Activated T-helper 1 cell treated with Interleukin-2 at 50 U/mL for 16 hours (primary cell): ENCODE measurements at regions not wholly inside any gene's neighbourhood (a gene's known extent, or its start where the extent isn't known, plus 50 kb on each side); places are given as distances from the start of the nearest gene placed in this dataset.
"Not testable (repeated sequence)": the region's sequence is repeated elsewhere in the genome, so short reads cannot be mapped to it uniquely, and the experiment has no call there.

Experiments used
- DNase-seq: peaks from one replicate; pipeline ENCODE4 v3.0.0-alpha.2; 2020; ENCODE audit warnings: low read depth

- no peak for DNase-seq
Measured at GRCh38 chr2:12624905-12625598, 91.7 kb upstream of the TRIB2 start.

- not testable (repeated sequence) for DNase-seq
Measured at GRCh38 chr2:12628541-12628940, 88.2 kb upstream of the TRIB2 start.

DNA sequence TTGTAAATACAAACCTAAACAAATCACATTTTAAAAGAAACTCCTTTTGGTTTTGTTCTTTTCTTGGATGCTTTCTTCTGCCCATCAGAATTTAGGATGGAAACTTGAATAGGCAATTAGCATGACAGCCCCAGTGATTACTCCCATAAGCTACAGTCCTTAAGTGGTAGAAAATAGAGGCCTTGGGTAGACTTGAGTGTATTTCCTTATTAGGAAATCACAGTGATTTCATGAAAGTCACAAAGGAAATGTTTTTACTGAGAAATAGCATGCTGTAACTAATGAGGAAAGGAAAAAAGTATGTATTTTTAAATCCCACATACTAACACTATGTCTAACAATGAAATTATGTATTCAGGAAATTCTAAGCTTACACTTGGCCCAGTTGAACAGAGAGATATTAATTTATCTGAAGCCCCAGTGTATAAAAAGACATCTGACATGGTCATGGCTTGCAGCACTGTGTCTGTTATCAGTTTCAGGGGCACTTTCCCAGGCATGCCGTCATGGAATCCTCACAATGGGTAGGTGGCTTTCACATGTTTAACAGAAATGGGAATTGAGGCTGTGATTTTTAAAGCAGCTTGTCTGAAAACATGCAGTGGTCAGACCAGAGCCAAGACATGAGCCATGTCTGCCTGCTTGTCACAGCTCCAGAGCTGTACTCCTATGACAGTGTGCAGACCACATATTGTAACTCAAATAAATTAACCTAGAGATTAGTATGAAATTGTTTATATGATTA, 79.7 kb upstream of the TRIB2 start:
- DNase-seq = no peak

GRCh38 chr2:12637754-12638153, 79.0 kb upstream of the TRIB2 start:
- no peak for DNase-seq

GRCh38 chr2:12641441-12641840, 75.3 kb upstream of the TRIB2 start:
- no peak for DNase-seq

GRCh38 chr2:12642332-12642731, 74.4 kb upstream of the TRIB2 start:
- DNase-seq = no peak

GRCh38 chr2:12642859-12643258, 73.9 kb upstream of the TRIB2 start:
- DNase-seq = no peak

- no peak for DNase-seq
Measured at GRCh38 chr2:12649602-12650400, 66.9 kb upstream of the TRIB2 start.

DNA sequence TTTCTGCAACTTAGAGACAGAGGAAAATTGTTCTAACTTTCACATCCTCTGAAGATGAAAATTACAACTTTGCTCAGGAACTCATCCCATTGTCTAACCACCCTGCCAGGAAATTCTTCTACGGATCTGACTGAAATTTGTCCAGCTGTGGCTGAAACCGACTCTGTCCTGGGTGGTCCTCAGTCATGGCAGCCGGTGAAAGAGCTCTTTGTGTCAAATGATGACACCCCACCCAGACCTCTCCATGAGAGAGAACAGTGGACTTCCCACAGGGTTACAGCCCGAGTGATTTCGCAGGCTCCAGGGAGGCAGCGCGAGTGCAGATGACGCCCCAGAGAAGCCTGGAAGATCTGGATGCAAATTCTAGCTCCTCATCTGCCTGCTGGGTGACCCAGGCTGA, 65.1 kb upstream of the TRIB2 start:
- DNase-seq = no peak

- DNase-seq = no peak
Measured at GRCh38 chr2:12652723-12653122, 64.0 kb upstream of the TRIB2 start.

DNA sequence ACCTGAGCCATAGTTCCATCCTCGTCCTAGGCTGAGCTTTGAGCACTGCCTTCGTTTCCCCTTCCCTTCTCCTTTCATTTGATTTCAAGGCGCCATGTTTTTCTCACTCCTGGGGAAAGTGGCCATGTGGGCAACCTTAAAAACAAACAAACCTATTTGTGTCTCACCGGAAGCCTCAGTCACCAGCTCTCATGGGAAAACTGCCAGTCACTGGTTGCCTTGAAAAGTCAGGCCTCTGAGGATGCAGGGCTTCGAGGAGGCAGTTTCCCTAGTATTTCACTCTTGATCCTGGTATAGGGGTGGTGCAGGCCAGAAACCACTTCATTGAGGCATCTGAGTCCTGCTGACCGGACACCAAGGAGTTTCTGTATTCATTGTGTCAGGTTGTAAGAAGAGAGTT, 59.2 kb upstream of the TRIB2 start:
- no peak for DNase-seq

GRCh38 chr2:12658310-12658945, 58.3 kb upstream of the TRIB2 start:
- no peak for DNase-seq

- no peak for DNase-seq
Measured at GRCh38 chr2:12661489-12661888, 55.2 kb upstream of the TRIB2 start.

- DNase-seq = no peak
Measured at GRCh38 chr2:12663306-12664037, 53.3 kb upstream of the TRIB2 start.

DNA sequence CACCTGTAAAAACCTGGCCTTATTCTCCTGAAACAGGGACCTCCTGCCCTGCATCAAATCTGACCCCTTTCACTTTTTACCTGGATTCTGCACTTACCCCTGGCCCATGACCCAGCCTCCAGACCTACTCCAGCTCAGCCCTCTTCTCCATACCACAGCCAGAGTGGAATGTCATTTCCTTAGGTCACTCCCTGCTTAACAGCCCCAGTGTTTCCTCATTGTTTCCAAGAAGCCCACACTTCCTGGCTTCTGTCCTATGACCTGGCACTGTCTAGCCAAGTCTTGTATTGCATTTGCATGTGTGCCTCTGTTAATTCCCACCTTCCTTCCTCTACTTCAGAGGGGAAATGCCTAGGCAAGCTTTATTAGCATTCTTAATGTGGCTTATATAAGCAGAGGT, 51.4 kb upstream of the TRIB2 start:
- no peak for DNase-seq

DNA sequence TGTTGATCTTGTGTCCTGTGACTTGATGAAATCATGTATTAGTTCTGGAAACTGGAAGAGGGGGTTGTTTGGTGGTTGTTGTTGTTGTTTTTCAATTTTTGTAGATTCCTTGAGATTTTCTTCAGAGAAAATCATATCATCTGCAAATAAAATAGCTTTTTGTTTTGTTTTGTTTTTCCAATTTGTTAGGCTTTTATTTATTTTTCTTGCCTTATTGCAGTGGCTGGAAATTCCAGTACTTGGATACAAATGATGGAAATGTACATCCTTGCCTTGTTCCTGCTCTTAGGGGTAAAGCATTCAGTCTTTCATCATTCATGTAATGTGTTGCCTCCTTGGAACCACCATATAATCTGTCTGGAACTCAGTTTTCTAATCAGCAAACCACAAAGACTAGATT, 50.3 kb upstream of the TRIB2 start:
- DNase-seq = no peak
